ENCODE measurements at regions not wholly inside any gene's neighbourhood (a gene's known extent, or its start where the extent isn't known, plus 50 kb on each side); places are given as distances from the start of the nearest gene placed in this dataset.

DNA sequence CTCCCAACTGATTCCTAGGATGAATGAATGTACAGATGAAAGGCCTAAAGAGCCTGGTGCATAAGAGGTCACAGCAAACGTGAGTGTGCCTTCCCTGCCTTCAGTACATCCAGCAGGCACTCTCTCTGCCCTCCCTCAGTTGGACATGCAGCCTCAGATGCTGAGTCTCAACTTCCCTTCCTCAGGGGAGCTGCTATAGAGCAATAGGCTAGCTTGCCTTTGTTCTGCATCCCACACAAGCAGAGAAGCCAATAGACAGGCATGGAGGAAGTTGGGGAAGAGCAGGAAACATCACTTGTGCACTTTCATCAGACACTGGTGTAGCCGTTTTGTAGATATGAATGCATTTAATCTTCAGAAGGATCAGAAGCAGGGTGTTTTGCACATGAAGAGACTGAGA, 147.5 kb upstream of the THBS1 start:
- TF ChIP-seq GATA2 (IDR thresholded peaks at IDR 0.05; ENCODE audit: low read depth, low read length) (no peak), GATA3 (IDR thresholded peaks at IDR 0.05; ENCODE audit: low read depth, low read length) (no peak)

Measured in SH-SY5Y (cell line).